ENCODE measurements at regions not wholly inside any gene's neighbourhood (a gene's known extent, or its start where the extent isn't known, plus 50 kb on each side); places are given as distances from the start of the nearest gene placed in this dataset.
A peak's percentile ranks its signal among the peaks of the same experiment; 100 is the strongest.

- DNase-seq, result no peak
These were observed 250.7 kb downstream of the TBC1D4 start for GRCh38 chr13:75231235-75231634.

GRCh38 chr13:75226733-75227435 lies 255.1 kb downstream of the TBC1D4 start:
- DNase-seq, result no peak

GRCh38 chr13:75226092-75226491 lies 255.9 kb downstream of the TBC1D4 start:
- no peak for DNase-seq

GRCh38 chr13:75225288-75226032 lies 256.5 kb downstream of the TBC1D4 start:
- DNase-seq, result no peak

GRCh38 chr13:75224053-75224742 lies 257.8 kb downstream of the TBC1D4 start:
- DNase-seq, result no peak

GRCh38 chr13:75222031-75222430 lies 259.9 kb downstream of the TBC1D4 start:
- no peak for DNase-seq

- no peak for DNase-seq
These were observed 261.1 kb downstream of the TBC1D4 start for GRCh38 chr13:75220861-75221260.

- no peak for DNase-seq
These were observed 261.8 kb downstream of the TBC1D4 start for GRCh38 chr13:75220238-75220542.

- peak; percentile 90 for DNase-seq
These were observed 262.3 kb downstream of the TBC1D4 start for GRCh38 chr13:75219479-75220237.

- no peak for DNase-seq
These were observed 264.0 kb downstream of the TBC1D4 start for GRCh38 chr13:75217949-75218348.

GRCh38 chr13:75216038-75216437 lies 265.9 kb downstream of the TBC1D4 start:
- no peak for DNase-seq

GRCh38 chr13:75214846-75215245 lies 267.1 kb downstream of the TBC1D4 start:
- no peak for DNase-seq

GRCh38 chr13:75202981-75203380 lies 279.0 kb downstream of the TBC1D4 start:
- no peak for DNase-seq

- no peak for DNase-seq
These were observed 284.2 kb downstream of the TBC1D4 start for GRCh38 chr13:75197803-75198202.

- DNase-seq, result no peak
These were observed 285.7 kb downstream of the TBC1D4 start for GRCh38 chr13:75196147-75196837.

- no peak for DNase-seq
These were observed 286.3 kb downstream of the TBC1D4 start for GRCh38 chr13:75195495-75196146.

- DNase-seq, result no peak
These were observed 287.1 kb downstream of the TBC1D4 start for GRCh38 chr13:75194717-75195462.

GRCh38 chr13:75186379-75186778 lies 295.6 kb downstream of the TBC1D4 start:
- no peak for DNase-seq

- DNase-seq, result no peak
These were observed 300.1 kb downstream of the TBC1D4 start for GRCh38 chr13:75181906-75182305.

- DNase-seq, result no peak
These were observed 301.0 kb downstream of the TBC1D4 start for GRCh38 chr13:75180805-75181455.

- no peak for DNase-seq
These were observed 303.5 kb downstream of the TBC1D4 start for GRCh38 chr13:75178436-75178835.
